ENCODE measurements at regions not wholly inside any gene's neighbourhood (a gene's known extent, or its start where the extent isn't known, plus 50 kb on each side); places are given as distances from the start of the nearest gene placed in this dataset.

- TF ChIP-seq CTCF (IDR thresholded peaks at IDR 0.05; ENCODE audit: low read depth, low read length), result no peak
- no peak overlapping the region for H3K4me3 ChIP-seq (ENCODE audit: low read depth, low read length)
Measured at GRCh38 chr20:24816431-24816830, 132.6 kb upstream of the CST7 start.

GRCh38 chr20:24816907-24817306, 132.2 kb upstream of the CST7 start:
- TF ChIP-seq CTCF (IDR thresholded peaks at IDR 0.05; ENCODE audit: low read depth, low read length), result no peak
- no peak overlapping the region for H3K4me3 ChIP-seq (ENCODE audit: low read depth, low read length)

GRCh38 chr20:24817351-24817750, 131.7 kb upstream of the CST7 start:
- TF ChIP-seq CTCF (IDR thresholded peaks at IDR 0.05; ENCODE audit: low read depth, low read length), result no peak

GRCh38 chr20:24818056-24818455, 131.0 kb upstream of the CST7 start:
- TF ChIP-seq CTCF (IDR thresholded peaks at IDR 0.05; ENCODE audit: low read depth, low read length), result no peak
- no peak overlapping the region for H3K4me3 ChIP-seq (ENCODE audit: low read depth, low read length)

More at GRCh38 chr20:24817351-24817750, 131.7 kb upstream of the CST7 start:
- no peak overlapping the region for H3K4me3 ChIP-seq (ENCODE audit: low read depth, low read length)

GRCh38 chr20:24819331-24819965, 129.6 kb upstream of the CST7 start:
- H3K4me3 ChIP-seq (ENCODE audit: low read depth, low read length), result no peak overlapping the region

GRCh38 chr20:24820345-24820744, 128.7 kb upstream of the CST7 start:
- no peak for TF ChIP-seq CTCF (IDR thresholded peaks at IDR 0.05; ENCODE audit: low read depth, low read length)
- H3K4me3 ChIP-seq (ENCODE audit: low read depth, low read length), result no peak overlapping the region

More at GRCh38 chr20:24819331-24819965, 129.6 kb upstream of the CST7 start:
- TF ChIP-seq CTCF (IDR thresholded peaks at IDR 0.05; ENCODE audit: low read depth, low read length), result no peak

GRCh38 chr20:24821391-24821790, 127.7 kb upstream of the CST7 start:
- no peak overlapping the region for H3K4me3 ChIP-seq (ENCODE audit: low read depth, low read length)
- no peak for TF ChIP-seq CTCF (IDR thresholded peaks at IDR 0.05; ENCODE audit: low read depth, low read length)
